ENCODE measurements at regions not wholly inside any gene's neighbourhood (a gene's known extent, or its start where the extent isn't known, plus 50 kb on each side); places are given as distances from the start of the nearest gene placed in this dataset.

- TF ChIP-seq CTCF (conservative IDR thresholded peaks at IDR 0.05; ENCODE audit: low read depth, low read length) (no peak), POLR2A (IDR thresholded peaks at IDR 0.05; ENCODE audit: low read depth, low read length) (no peak), CHD1 (IDR thresholded peaks at IDR 0.05; ENCODE audit: low read depth, low read length) (no peak), RAD21 (IDR thresholded peaks at IDR 0.05; ENCODE audit: low read length) (no peak)
These were observed 613.2 kb downstream of the ISL1 start for GRCh38 chr5:51996356-51996861.

All from IMR-90 (cell line).